ENCODE measurements at regions not wholly inside any gene's neighbourhood (a gene's known extent, or its start where the extent isn't known, plus 50 kb on each side); places are given as distances from the start of the nearest gene placed in this dataset.

DNA sequence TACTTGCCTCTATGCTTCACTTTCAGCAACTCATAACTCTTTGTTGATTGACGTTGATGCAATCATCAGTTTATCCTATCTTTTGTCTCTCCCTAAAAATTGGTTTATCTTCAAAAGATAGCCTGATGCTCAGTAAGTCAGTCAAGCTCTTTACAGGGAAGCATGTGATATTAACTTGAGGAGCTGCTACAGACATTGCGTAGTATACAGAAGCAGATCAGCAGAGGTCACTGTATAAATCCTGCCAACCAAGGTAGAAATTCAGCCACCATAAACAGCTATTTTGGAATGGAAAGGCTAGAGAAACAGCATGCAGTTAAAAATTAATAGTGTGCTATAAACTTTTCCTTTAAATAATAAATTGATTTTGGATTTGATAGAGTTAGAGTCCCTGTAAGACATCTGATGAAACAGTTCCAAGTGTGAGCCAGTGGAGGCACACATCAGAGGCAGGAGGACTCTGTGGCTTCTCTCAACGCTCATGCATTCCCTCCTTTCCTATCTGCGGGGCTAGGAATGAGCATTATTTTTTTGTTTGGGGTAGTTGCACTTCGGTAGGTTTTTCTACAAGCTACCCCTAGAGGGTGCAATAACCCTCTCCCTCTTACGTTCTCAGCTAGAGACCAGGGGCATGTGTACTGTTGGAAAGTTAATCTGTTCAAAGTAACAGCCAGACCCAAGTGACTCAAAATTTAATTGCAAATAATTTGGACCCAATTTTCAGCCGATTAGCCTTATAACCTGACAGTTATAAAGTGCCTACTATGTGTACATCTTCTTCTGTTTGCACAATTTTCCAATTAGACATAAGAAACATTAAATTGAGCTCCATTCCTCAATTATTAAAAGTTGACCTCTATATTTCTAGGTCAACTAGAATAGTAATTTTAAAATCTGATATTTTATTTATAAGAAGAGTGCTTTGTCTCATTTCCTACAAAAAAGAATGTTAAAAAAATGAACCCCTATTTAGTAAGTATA, 647.7 kb upstream of the SOX9 start:
- ChIA-PET POLR2A (ENCODE audit: unreplicated experiment) (no interaction called here), CTCF (interaction anchor here (0.6 to 1.1 kb wide), 5 partner anchors 428 to 1032 kb away, joined by 3 to 15 read pairs (median 3); partner anchors contain the start of gene SOX9)
- H2AFZ ChIP-seq: no peak overlapping the region
- no peaks in the 10 kb centered on the region for H3K9me2 ChIP-seq (ENCODE audit: insufficient read depth)
- H3K4me3 ChIP-seq: no peak overlapping the region
- H3K36me3 ChIP-seq (ENCODE audit: low read depth): no peaks in the 10 kb centered on the region
- H3K27me3 ChIP-seq (ENCODE audit: insufficient read depth, low read depth): no peaks in the 10 kb centered on the region
- H3K79me2 ChIP-seq (ENCODE audit: low read depth): no peaks in the 10 kb centered on the region
- H3K4me1 ChIP-seq (replicated peaks; ENCODE audit: insufficient read depth): no peaks in the 10 kb centered on the region
- TF ChIP-seq EZH2 (IDR thresholded peaks at IDR 0.05; ENCODE audit: low read depth) (no peak), CTCF (conservative IDR thresholded peaks at IDR 0.05) (peak; percentile 76)
- no peaks in the 10 kb centered on the region for H3K9me3 ChIP-seq (ENCODE audit: insufficient read depth, low read depth)
- H3F3A ChIP-seq (ENCODE audit: insufficient read depth, low read depth): no peaks in the 10 kb centered on the region
- intact Hi-C loops (cut with micrococcal nuclease; ENCODE audit: unreplicated experiment): loop anchor here (1.0 to 10.0 kb wide), 4 partner anchors 160 to 645 kb away; no protein-coding TSS in a partner anchor
- DNase-seq: peak; percentile 18 to 45
- H3K27ac ChIP-seq: no peak overlapping the region
- no TSS peak for BruUV-seq (replicated peaks)
- no peaks in the 10 kb centered on the region for H4K20me1 ChIP-seq (ENCODE audit: insufficient read depth)
- no peak overlapping the region for H3K4me2 ChIP-seq

- ChIA-PET POLR2A (ENCODE audit: unreplicated experiment) (no interaction called here), CTCF (interaction anchor here (0.7 kb wide), 1 partner anchor 277 kb away, joined by 5 read pairs; no protein-coding TSS in a partner anchor)
- H3K4me1 ChIP-seq (replicated peaks; ENCODE audit: insufficient read depth): no peaks in the 10 kb centered on the region
- H3K9me2 ChIP-seq (ENCODE audit: insufficient read depth): no peaks in the 10 kb centered on the region
- H3K9me3 ChIP-seq (ENCODE audit: insufficient read depth, low read depth): no peaks in the 10 kb centered on the region; the same call in 1 of the 2 replicates
- H2AFZ ChIP-seq: no peak overlapping the region
- H3F3A ChIP-seq (ENCODE audit: insufficient read depth, low read depth): no peaks in the 10 kb centered on the region
- intact Hi-C loops (cut with micrococcal nuclease; ENCODE audit: unreplicated experiment): loop anchor here (10.0 kb wide), 1 partner anchor 487 kb away; no protein-coding TSS in a partner anchor
- H3K79me2 ChIP-seq (ENCODE audit: low read depth): no peaks in the 10 kb centered on the region
- BruUV-seq (replicated peaks): no TSS peak
- no peak overlapping the region for H3K4me3 ChIP-seq
- H4K20me1 ChIP-seq (ENCODE audit: insufficient read depth): no peaks in the 10 kb centered on the region
- DNase-seq: no peak
- no peaks in the 10 kb centered on the region for H3K36me3 ChIP-seq (ENCODE audit: low read depth)
- H3K4me2 ChIP-seq: no peak overlapping the region
- no peak overlapping the region for H3K27ac ChIP-seq
- TF ChIP-seq CTCF (conservative IDR thresholded peaks at IDR 0.05) (no peak), EZH2 (IDR thresholded peaks at IDR 0.05; ENCODE audit: low read depth) (no peak)
- H3K27me3 ChIP-seq (ENCODE audit: insufficient read depth, low read depth): no peaks in the 10 kb centered on the region
Observed at GRCh38 chr17:71477356-71477755, 643.5 kb upstream of the SOX9 start.

DNA sequence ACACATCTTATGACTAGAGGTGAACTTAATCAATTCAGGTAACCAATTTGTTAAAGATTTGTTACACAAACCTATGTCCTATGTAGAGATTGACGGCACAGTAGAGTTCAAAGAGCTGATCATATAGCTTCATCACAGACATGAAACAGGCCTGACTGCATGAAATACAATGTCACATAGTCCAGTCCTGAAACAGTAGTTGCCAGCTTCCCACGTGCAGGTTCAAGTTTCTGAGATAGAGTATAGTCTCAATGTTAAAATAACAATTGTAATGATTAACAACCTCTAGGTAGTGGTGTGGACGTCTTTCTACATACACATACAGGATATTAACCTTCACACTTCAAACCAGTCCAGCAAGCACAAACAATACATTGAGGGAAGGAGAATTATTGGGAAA, 640.7 kb upstream of the SOX9 start:
- no peak overlapping the region for H3K27ac ChIP-seq
- H3K9me2 ChIP-seq (ENCODE audit: insufficient read depth): no peaks in the 10 kb centered on the region
- POLR2A ChIA-PET (ENCODE audit: unreplicated experiment): no interaction called here
- H3K36me3 ChIP-seq (ENCODE audit: low read depth): no peaks in the 10 kb centered on the region
- no TSS peak for BruUV-seq (replicated peaks)
- no peak overlapping the region for H3K4me2 ChIP-seq
- H4K20me1 ChIP-seq (ENCODE audit: insufficient read depth): no peaks in the 10 kb centered on the region
- no peaks in the 10 kb centered on the region; the same call in 1 of the 2 replicates for H3K9me3 ChIP-seq (ENCODE audit: insufficient read depth, low read depth)
- no peak for DNase-seq
- no peak overlapping the region for H2AFZ ChIP-seq
- H3F3A ChIP-seq (ENCODE audit: insufficient read depth, low read depth): no peaks in the 10 kb centered on the region
- CTCF ChIA-PET: no interaction called here
- H3K27me3 ChIP-seq (ENCODE audit: insufficient read depth, low read depth): no peaks in the 10 kb centered on the region
- no peaks in the 10 kb centered on the region for H3K4me1 ChIP-seq (replicated peaks; ENCODE audit: insufficient read depth)
- intact Hi-C loops (cut with micrococcal nuclease; ENCODE audit: unreplicated experiment): no loop called here
- H3K79me2 ChIP-seq (ENCODE audit: low read depth): no peaks in the 10 kb centered on the region
- TF ChIP-seq CTCF (conservative IDR thresholded peaks at IDR 0.05): no peak
- no peak for TF ChIP-seq EZH2 (IDR thresholded peaks at IDR 0.05; ENCODE audit: low read depth)
- H3K4me3 ChIP-seq: no peak overlapping the region

Data from PC-9 (cell line).